Panc1 (cell line): ENCODE measurements at regions not wholly inside any gene's neighbourhood (a gene's known extent, or its start where the extent isn't known, plus 50 kb on each side); places are given as distances from the start of the nearest gene placed in this dataset.

Experiments used
- ATAC-seq: fragments of 200-7000 bp; cut with Tn5 transposase; 2 replicates; pipeline ENCODE4 v1.9.1; 2020; ENCODE audit warnings: mild to moderate bottlenecking, moderate library complexity
- BruUV-seq: library from RNA; stranded (reverse); fragments of 400-500 nt; replicated peaks from 2 replicates; lab custom pipeline; 2021; lab: Mats Ljungman, UMichigan
- CTCF ChIA-PET: fragments of 300-600 bp; sonication (Branson Sonifier 250); formaldehyde crosslinking; loops from one replicate; lab custom pipeline; 2022; ENCODE audit warnings: antibody characterized with exemption; lab: Charles Lee
- POLR2A ChIA-PET: fragments of 300-600 bp; sonication (Branson Sonifier 250); formaldehyde crosslinking; loops from one replicate; lab custom pipeline; 2022; ENCODE audit warnings: antibody characterized with exemption; lab: Charles Lee
- DNase-seq: peaks from one replicate; pipeline ENCODE4 v3.0.0-alpha.2; 2010; ENCODE audit warnings: low read depth, low spot score
- H3K27ac ChIP-seq: 2 replicates; pipeline ENCODE4 v1.5.1; 2011; ENCODE audit warnings: mild to moderate bottlenecking, low read length, inconsistent platforms
- H3K27me3 ChIP-seq: fragments of 200-500 bp; sonication (Bioruptor generic); 2 replicates; pipeline ENCODE4 v1.6.0; 2014; ENCODE audit warnings: low read length, inconsistent platforms; ENCODE audit not compliant: control insufficient read depth, insufficient read depth
- H3K36me3 ChIP-seq: fragments of 200-500 bp; sonication (Bioruptor generic); 2 replicates; pipeline ENCODE4 v1.5.1; 2014; ENCODE audit warnings: inconsistent platforms, mild to moderate bottlenecking, low read length, moderate library complexity; ENCODE audit not compliant: control insufficient read depth, insufficient read depth
- H3K4me1 ChIP-seq: 2 replicates; pipeline ENCODE4 v1.5.1; 2011; ENCODE audit warnings: inconsistent platforms, mild to moderate bottlenecking, low read length, moderate library complexity; ENCODE audit not compliant: control insufficient read depth, insufficient read depth
- H3K4me3 ChIP-seq, 2 experiments: 2 replicates each; pipeline ENCODE4 v1.5.1; 2011 to 2012; ENCODE audit warnings: low read depth in 2 of 2, low read length in 2 of 2, mild to moderate bottlenecking in 2 of 2, inconsistent platforms in 1 of 2, moderate library complexity in 1 of 2
- H3K9me3 ChIP-seq: fragments of 200-500 bp; sonication (Bioruptor generic); 2 replicates; pipeline ENCODE4 v1.5.1; 2014; ENCODE audit warnings: low read depth, mild to moderate bottlenecking, inconsistent platforms, low read length, moderate library complexity; ENCODE audit not compliant: control insufficient read depth, insufficient read depth
- CTCF ChIP-seq: fragments of 450-650 bp; IDR thresholded peaks from 2 replicates; pipeline ENCODE4 v1.5.1; 2017; ENCODE audit warnings: mild to moderate bottlenecking
- POLR2AphosphoS5 ChIP-seq: IDR thresholded peaks from 2 replicates; pipeline ENCODE4 v1.6.1; 2012; ENCODE audit warnings: mild to moderate bottlenecking, low read depth, low read length, moderate library complexity
- REST ChIP-seq, 2 experiments: IDR thresholded peaks; 2 replicates each; pipeline ENCODE4 v1.6.1; 2011 to 2012; ENCODE audit warnings: low read depth in 2 of 2, control low read depth in 1 of 2, low read length in 1 of 2, mild to moderate bottlenecking in 1 of 2, moderate library complexity in 1 of 2; ENCODE audit not compliant: insufficient read depth in 1 of 2
- SIN3A ChIP-seq: IDR thresholded peaks from 2 replicates; pipeline ENCODE4 v1.6.1; 2012; ENCODE audit warnings: low read depth, mild to moderate bottlenecking, low read length, moderate library complexity, borderline replicate concordance; ENCODE audit not compliant: insufficient read depth
- TCF7L2 ChIP-seq: IDR thresholded peaks from 2 replicates; pipeline ENCODE4 v1.6.1; 2011; ENCODE audit warnings: mild to moderate bottlenecking, low read depth, low read length, inconsistent platforms
- in situ Hi-C: cut with HindIII; loops from 2 replicates; pipeline ENCODE4 v1.10.0; 2016; ENCODE audit warnings: low sequenced_read_pairs, low pct_unique_long_range_greater_than_20kb
- intact Hi-C: fragments of 100-400 bp; cut with micrococcal nuclease; formaldehyde crosslinking; loops from one replicate; pipeline ENCODE4 v1.10.0; 2022; ENCODE audit not compliant: unreplicated experiment

- Histone ChIP-seq H3K27ac (no peak overlapping the region), H3K36me3 (no peaks in the 10 kb centered on the region), H3K27me3 (peaks cover 4% of the 10 kb centered on the region; the same call in 1 of the 2 replicates), H3K9me3 (no peaks in the 10 kb centered on the region), H3K4me1 (no peaks in the 10 kb centered on the region), H3K4me3 (no peak overlapping the region)
- intact Hi-C loops (no loop called here), in situ Hi-C loops (no loop called here)
- TF ChIP-seq REST (IDR thresholded peaks at IDR 0.05; ENCODE audit: insufficient read depth in 1 of 2, low read depth in 2 of 2, low read length in 1 of 2) (no peak), SIN3A (no peak), POLR2AphosphoS5 (no peak), CTCF (no peak), TCF7L2 (no peak)
- ATAC-seq: no peak
- POLR2A ChIA-PET: no interaction called here
- DNase-seq: no peak
- no TSS peak for BruUV-seq
- CTCF ChIA-PET: no interaction called here
Observed at GRCh38 chr10:93143281-93143680, 69.6 kb downstream of the CYP26A1 start.

- no peak for TF ChIP-seq POLR2AphosphoS5
- TF ChIP-seq SIN3A: no peak
- no peak for TF ChIP-seq REST (IDR thresholded peaks at IDR 0.05; ENCODE audit: insufficient read depth in 1 of 2, low read depth in 2 of 2, low read length in 1 of 2)
- TF ChIP-seq CTCF: no peak
- TF ChIP-seq TCF7L2: no peak
- CTCF ChIA-PET: no interaction called here
- Histone ChIP-seq H3K36me3 (no peaks in the 10 kb centered on the region), H3K9me3 (no peaks in the 10 kb centered on the region), H3K27ac (no peak overlapping the region), H3K4me3 (no peak overlapping the region), H3K4me1 (no peaks in the 10 kb centered on the region), H3K27me3 (peaks cover 4% of the 10 kb centered on the region; the same call in 1 of the 2 replicates)
- DNase-seq (no peak), ATAC-seq (no peak)
- POLR2A ChIA-PET: no interaction called here
- in situ Hi-C loops (no loop called here), intact Hi-C loops (no loop called here)
- BruUV-seq: no TSS peak
Observed at GRCh38 chr10:93146336-93146735, 72.6 kb downstream of the CYP26A1 start.
